GM19372 (cell line): ENCODE measurements at regions not wholly inside any gene's neighbourhood (a gene's known extent, or its start where the extent isn't known, plus 50 kb on each side); places are given as distances from the start of the nearest gene placed in this dataset.
A peak's percentile ranks its signal among the peaks of the same experiment; 100 is the strongest.

Experiments
- ATAC-seq: cut with Tn5 transposase; IDR thresholded peaks from one replicate; pipeline ENCODE4 v1.9.1; 2021; ENCODE audit warnings: mild to moderate bottlenecking, low read depth, moderate library complexity; ENCODE audit not compliant: unreplicated experiment

DNA sequence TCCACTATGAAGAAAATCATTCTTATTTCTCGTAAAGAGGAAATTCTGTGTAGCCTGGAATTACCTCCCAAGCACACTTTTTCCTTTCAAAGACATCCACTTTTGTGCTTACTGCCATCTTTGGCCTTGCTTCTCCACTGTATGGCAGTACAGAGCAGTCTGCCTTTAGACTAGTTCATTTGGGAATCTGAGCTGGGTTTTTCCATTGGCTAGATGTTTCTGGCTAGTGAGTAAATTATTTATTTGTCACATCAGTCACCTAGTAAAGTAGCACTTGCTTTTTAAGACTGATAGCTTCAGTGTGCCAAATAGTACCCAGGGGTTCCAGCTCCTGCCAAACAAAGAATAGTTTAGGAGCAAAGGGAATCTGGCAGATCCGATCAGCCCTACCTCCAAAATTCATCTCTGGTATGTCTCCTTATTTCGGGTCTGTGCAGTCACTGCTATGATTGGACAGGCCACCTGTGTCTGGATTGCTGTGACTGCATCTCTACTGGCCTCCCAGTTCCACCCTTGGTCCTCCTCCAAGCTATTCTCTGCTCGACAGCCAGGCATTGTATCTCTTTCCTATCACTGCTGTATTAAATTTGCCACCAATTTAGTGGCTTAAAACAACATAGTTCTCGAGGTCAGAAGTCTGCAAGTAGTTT is 97.6 kb downstream of the NUDT12 start:
- no peak for ATAC-seq

- no peak for ATAC-seq
Observed at GRCh38 chr5:103463261-103463660, 99.3 kb downstream of the NUDT12 start.

DNA sequence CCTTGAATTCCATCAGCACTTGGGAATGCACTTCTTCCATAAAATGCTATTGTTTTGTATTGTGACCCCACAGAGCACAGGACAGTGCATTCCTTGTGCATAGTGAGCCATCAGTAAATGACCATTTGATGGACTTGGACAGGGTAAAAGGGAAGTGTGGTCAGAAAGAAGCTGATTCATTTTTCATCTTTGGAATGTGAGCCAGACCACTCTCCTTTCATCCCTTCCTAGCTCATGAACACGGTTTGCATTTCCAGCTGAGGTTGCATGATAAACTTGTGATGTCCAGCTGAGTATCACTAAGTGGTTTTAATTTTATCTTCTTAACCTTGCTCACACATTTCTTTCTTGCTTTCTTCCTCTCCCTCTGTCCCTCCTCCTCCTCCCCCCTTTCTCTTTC is 101.3 kb downstream of the NUDT12 start:
- no peak for ATAC-seq

- ATAC-seq: no peak
Observed at GRCh38 chr5:103458497-103459040, 104.0 kb downstream of the NUDT12 start.

DNA sequence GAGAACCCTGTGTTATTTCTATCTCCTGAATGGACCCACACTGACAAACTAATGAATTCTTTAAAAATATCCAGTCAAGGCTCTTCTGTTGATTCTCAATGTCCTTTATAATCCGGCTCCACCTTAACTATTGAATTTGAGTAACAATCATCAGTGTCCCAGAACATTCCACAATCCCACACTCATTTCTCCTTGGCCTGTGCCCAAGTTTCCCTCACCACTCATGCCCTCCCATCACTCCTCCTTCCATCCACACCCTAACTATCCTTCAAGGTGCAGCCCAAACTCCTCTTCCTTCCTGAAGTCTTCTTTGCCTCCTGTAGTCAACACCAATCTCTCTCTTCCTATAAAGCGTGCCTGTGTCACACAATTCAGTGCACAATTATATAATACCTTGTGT is 106.1 kb downstream of the NUDT12 start:
- ATAC-seq: no peak

- no peak for ATAC-seq
Observed at GRCh38 chr5:103455796-103456195, 106.8 kb downstream of the NUDT12 start.

DNA sequence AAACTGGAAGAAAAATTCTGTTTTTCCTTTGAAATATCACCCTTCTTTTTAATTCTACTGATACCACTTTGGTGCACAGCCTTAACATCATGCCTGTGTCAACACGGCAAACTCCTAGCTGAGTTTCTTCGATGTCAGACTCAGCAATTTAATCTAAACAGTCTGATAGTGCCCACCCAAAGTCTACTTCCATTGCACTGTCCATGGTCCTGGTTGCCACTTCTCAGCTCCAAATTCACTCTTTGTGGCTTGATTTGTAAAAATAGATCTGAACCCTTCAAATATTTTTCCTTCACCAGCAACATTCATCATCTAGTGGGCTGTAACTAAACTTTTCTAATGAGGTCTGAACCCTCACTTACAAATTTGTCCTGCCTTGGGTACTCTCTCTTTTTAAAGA is 107.8 kb downstream of the NUDT12 start:
- no peak for ATAC-seq

DNA sequence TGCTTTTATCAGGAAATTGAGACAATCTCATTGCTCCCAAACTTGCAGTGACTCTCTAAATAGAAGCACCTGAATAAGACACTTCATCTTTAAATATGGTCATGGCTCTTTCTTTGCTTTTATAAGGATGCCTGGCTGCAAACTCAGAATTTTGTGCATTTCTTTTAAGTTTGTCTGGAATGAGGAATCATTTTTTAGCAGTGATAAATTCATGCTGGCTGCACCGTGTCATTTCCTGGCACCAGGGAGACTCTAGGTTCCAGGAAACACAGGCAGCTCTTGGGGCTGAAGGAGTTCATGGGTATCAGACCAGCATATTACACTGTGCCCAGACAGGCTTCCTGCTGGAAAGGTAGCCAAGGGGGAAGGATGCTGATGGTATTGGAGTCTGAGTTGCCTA is 109.9 kb downstream of the NUDT12 start:
- no peak for ATAC-seq

GRCh38 chr5:103452089-103452488 is 110.5 kb downstream of the NUDT12 start:
- ATAC-seq: no peak

- ATAC-seq: no peak
Observed at GRCh38 chr5:103451261-103451660, 111.3 kb downstream of the NUDT12 start.

GRCh38 chr5:103450333-103451061 is 112.1 kb downstream of the NUDT12 start:
- no peak for ATAC-seq

- ATAC-seq: no peak
Observed at GRCh38 chr5:103446813-103447212, 115.8 kb downstream of the NUDT12 start.

DNA sequence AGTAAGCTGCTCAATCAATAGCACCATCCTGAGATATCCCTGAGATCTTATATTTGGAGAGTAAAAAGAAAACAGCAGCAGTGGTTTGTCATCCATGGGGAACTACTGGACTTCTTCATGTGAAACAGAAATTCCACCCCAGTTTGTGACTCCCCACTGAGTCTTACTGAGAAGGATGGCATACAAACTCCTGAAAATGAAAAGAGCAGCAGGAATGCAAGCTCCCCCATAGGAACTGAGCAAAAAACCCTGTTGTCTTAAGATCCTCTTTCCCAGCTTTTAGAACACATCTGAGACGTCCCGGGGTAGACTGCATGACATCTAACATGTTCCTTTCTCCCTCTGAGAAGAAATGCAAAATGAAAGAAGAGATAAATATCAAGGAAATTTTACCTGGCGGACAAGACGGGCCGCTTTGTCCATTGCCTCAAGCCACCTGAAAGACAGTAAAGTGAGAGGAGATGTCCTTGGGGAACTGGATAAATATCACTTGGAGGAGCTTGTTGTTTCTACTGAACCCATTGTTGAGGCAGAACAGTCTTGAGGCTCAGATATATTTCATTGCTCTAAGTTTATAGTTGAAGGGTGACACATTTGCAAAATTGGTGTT is 117.1 kb downstream of the NUDT12 start:
- ATAC-seq: no peak

- peak; percentile 74 for ATAC-seq
Observed at GRCh38 chr5:103444333-103445038, 118.1 kb downstream of the NUDT12 start.

GRCh38 chr5:103442750-103443149 is 119.8 kb downstream of the NUDT12 start:
- no peak for ATAC-seq

GRCh38 chr5:103441523-103441922 is 121.1 kb downstream of the NUDT12 start:
- no peak for ATAC-seq

GRCh38 chr5:103439007-103439406 is 123.6 kb downstream of the NUDT12 start:
- ATAC-seq: no peak

DNA sequence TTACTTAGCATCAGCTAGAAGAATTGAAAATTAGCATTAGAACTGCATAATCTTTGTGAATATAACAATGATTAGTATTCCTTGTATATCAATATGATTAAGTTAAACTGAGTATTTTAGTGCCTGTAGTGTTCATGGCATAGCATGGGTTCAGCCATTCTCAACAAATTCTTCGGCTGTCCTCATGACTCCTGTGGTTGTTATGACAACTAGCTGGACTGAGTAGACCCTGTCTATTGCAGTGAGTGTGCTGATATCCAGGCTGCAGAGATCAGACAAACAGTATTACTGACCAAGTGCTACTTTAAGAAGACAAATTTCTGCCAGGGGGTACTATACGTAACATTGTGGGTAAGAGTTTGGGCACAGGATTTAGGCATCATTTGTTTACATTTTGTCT is 125.9 kb downstream of the NUDT12 start:
- ATAC-seq: no peak

DNA sequence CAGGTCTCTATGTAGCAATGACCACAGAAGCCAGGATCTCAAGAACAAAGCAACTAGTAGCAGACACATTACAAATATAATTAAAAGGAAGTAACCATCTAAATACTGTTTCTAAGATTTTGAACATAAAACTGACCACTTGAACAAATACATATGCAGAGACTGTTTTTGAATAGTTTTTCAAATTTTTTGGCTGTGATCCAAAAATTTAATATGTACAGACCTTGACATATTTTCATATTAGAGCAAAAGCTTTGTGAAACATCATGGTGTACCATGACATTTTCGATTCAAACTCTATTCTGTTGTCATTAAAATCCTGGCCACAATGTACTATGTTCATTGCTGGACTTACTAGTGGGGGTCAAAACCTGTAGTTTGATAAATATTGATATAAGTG is 126.5 kb downstream of the NUDT12 start:
- ATAC-seq: no peak

DNA sequence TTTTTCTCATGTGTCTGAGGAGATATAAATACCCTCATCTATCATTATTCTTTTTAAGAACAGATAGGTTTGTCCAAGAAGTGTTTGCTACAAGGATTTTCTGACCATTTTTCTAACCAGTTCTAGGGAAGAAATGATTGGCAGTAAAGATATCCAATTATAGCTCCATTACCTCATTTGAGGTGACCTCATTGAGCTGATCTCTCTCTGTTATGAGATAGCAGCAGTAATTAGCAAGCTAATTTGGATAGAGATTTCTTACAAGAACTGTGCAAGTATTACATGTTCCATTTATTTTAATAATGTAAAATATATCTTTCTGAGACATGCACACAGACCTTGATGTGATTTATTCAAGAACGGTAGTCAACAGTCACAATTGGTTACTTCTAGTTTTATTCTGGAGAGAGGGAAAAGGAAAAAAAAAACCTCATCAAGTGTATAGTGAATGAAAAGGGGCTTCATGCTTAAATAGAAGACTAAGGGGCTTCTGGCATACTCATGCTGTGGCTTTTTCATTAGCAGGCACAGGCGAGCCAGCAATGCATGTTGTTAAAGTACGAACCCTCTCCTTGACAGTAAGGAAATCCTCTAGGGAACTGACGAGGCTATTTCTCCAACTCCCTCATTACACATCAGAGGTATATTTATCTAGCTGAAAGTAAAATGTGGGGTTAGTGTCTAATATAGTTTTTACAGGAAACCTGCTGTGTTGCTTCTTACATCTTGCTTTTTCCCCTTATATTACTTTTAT is 127.3 kb downstream of the NUDT12 start:
- no peak for ATAC-seq
